SHP77 (cell line): ENCODE measurements at regions not wholly inside any gene's neighbourhood (a gene's known extent, or its start where the extent isn't known, plus 50 kb on each side); places are given as distances from the start of the nearest gene placed in this dataset.
"Not testable (repeated sequence)": the region's sequence is repeated elsewhere in the genome, so short reads cannot be mapped to it uniquely, and the experiment has no call there.

Experiments used
- DNase-seq, 2 experiments: peaks; one replicate each; lab custom pipeline; 2025; lab: John Stamatoyannopoulos, UW

GRCh38 chr4:169894767-169895166, 131.4 kb downstream of the MFAP3L start:
- not testable (repeated sequence) for DNase-seq

- no peak for DNase-seq
Observed at GRCh38 chr4:169885893-169886292, 128.1 kb upstream of the HPF1 start.

- no peak for DNase-seq
Observed at GRCh38 chr4:169881769-169882168, 124.0 kb upstream of the HPF1 start.

DNA sequence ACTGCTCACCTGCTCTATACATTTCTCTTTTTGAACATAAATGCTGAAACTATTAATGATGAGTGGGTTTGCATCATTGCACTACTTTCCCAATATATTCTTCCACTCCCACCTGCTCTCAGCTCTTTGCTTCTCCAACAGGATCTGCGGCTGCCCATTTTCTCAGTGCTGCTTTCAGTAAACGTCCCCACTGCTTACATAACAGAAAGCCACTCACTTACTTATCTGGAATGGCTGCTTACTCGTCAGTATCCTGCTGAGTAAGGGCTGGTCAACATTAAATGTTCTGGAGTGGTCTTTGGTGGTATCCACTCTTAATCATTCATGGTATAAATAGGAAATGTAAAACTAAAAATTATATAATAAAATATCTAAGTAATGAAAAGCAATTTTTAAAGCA, 112.8 kb upstream of the HPF1 start:
- DNase-seq, result no peak

DNA sequence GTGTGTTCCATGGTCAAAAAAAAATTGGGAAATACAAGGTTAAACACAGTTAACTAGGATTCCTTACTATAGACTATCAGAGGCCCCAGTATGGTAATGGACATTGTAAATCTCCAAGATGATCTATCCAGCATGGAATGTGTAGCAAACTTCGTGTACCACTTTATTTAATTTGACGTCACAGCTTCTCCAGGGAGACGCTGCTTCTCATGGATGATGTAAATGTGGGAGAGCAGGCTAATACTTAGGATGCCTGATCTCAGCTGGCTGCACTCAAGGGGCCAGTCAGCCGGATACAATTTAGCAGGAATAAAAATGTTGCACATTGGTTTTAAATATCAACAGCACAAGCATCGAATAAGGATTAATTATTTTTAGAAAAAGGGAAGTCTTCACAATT, 111.7 kb upstream of the HPF1 start:
- DNase-seq, result no peak

DNA sequence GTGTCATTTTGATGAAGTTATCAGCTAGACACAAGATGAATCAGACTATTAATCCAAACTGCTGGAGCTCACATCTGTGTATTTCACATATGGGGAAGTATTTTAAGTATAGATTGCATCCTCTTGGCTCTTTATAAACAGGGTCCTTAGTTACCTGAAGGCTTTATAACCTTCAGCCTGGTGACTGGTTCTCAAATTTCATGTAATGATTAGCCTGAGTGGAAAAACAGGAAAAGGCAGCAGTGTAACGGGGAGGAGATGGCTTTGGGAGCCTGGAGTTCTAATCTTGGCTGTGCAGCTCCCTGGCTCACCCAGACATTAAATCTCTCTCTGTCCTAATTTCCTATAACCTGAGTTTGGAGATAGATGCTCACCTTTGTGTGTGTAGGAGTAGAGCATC, 103.8 kb upstream of the HPF1 start:
- no peak for DNase-seq

DNA sequence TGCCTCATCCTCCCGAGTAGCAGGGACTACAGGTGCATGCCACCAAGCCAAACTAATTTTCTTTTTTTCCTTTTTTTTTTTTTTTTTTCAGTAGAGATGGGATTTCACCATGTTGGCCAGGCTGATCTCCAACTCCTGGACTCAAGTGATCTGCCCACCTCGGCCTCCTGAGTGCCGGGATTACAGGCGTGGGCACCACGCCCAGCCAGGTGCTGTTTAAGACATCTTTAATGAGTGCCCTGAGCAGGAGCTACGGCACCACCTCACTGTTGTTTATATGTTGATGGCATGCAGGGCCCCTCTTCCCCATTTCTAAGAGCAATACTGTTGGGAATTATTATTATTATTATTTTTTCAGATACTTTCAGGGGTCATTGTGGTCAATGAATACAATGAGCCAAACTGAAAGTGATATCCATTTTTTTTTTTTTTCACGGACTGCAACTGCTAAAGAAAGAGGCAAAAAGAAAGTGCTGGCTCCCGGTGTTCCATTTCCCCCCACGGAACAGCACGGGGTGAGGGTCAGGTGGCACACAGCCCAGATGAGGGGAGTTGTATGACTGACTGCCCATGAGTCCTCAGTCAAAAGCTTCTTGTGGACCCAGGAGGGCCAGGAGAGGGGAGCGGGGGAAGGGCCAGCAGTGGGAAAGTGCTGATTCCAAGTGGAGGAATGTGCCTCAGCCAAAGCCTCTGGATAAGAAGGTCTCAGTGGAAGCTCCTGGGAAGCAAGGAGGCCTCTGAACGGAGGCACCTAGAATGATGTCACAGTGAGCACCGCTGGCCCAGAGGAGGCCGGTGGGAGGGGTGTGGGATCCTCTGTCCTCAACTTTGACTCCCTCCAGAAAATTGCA, 101.8 kb upstream of the HPF1 start:
- DNase-seq, result no peak

GRCh38 chr4:169854090-169854489, 96.3 kb upstream of the HPF1 start:
- DNase-seq, result no peak

GRCh38 chr4:169852481-169852880, 94.7 kb upstream of the HPF1 start:
- no peak for DNase-seq

- no peak for DNase-seq
Observed at GRCh38 chr4:169851750-169852149, 94.0 kb upstream of the HPF1 start.

GRCh38 chr4:169849456-169849855, 91.7 kb upstream of the HPF1 start:
- no peak for DNase-seq

DNA sequence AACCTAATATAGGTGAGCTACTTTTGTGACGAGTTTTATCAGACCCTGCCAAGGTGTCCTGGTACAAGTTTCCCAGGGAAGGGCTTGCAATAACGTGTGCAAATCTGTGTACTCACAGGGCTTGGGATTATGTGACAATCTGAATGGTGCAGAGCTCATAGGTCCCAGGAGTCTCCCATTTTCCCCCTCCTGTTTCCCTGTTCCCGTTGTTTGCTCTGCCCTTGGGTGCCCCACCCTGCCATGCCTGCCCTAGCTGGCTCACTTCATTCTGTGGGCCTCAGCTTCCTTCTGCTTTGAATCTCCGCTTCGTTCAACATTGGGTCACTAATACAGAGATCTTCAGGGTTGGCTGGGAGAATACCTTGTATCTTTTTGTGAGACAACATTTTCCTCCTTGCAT, 90.3 kb upstream of the HPF1 start:
- DNase-seq, result no peak

DNA sequence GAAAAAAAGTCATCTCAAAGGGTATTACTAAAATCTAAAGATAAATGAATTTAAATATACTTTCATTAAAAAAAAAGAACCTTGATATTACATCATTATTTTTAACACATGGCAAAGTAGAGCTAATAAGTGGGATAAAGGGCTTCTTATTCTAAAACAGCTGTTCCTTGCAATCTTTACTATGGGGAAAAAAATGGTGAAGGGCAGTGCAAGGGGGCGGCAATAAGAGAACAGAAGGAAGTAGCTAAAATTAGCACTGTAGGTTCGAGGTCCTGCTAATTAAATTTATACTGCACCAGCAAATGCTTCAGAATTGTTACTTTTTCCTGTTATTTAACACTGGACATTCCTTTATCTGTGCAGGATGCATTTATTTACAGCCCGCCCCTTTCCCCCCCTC, 89.4 kb upstream of the HPF1 start:
- no peak for DNase-seq

GRCh38 chr4:169846396-169846795, 88.7 kb upstream of the HPF1 start:
- DNase-seq, result no peak

DNA sequence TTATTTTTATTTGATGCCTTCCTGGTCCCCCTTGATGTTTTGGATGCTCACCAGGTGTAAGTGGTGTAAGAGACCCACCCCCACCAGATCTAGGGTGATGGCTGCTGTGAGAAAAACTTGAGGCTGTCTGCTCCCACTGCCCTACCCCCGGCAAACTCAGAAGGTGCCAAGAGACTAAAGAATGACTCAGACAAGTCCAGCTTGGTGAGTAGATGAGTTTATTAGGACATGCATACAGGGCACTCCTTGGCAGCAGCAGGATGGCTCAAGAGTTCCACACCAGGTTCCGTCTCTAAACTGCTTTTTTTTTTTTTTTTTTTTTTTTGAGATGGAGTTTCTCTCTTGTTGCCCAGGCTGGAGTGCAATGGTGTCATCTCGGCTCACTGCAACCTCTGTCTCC, 84.0 kb upstream of the HPF1 start:
- DNase-seq, result no peak

GRCh38 chr4:169840554-169840953, 82.8 kb upstream of the HPF1 start:
- DNase-seq, result no peak

DNA sequence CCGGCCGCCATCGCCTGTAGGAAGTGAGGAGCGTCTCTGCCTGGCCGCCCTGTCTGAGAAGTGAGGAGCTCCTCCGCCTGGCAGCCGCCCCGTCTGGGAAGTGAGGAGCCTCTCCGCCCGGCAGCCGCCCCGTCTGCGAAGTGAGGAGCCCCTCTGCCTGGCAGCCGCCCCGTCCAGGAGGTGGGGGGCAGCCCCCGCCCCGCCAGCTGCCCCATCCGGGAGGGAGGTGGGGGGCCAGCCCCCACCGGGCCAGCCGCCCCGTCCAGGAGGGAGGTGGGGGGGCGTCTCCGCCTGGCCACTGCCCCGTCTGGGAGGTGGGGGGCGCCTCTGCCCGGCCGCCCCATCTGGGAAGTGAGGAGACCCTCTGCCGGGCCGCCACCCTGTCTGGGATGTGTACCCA, 70.6 kb upstream of the HPF1 start:
- not testable (repeated sequence) for DNase-seq

- no peak for DNase-seq
Observed at GRCh38 chr4:169826634-169827187, 69.0 kb upstream of the HPF1 start.

DNA sequence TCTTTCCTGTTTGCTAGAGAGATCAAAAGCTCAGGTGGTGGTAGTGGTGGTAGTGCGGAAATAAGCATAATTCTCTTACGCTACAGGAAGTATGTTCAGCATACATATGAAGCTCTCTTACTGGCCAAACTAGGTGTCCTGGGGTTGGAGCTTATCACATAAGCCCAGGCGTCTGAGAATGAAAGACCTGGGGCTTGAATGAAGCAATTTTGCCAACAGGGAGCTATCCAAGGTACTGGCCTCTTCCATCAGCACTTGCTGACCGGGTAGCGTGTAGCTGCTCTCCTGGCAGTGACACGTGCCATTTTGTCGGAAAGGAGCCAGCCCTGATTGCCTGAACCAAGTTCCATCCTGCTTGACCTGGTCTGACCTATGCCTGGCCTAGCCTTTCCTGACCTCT, 65.9 kb upstream of the HPF1 start:
- no peak for DNase-seq

DNA sequence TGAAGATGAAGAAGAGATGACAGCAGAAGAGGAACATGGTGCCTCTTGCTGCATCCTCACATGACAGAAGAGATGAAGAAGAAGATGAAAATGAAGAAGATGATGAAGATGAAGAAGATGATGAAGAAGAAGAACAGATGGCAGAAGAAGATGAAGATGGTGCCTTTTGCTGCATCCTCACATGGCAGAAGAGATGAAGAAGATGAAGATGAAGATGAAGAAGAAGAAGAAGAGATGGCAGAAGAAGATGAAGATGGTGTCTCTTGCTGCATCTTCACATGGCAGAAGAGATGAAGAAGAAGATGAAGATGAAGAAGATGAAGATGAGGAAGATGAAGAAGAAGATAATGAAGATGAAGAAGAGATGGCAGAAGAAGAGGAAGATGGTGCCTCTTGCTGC, 63.7 kb upstream of the HPF1 start:
- DNase-seq, result no peak

- DNase-seq, result no peak
Observed at GRCh38 chr4:169818063-169818679, 60.4 kb upstream of the HPF1 start.

- no peak for DNase-seq
Observed at GRCh38 chr4:169815606-169816005, 57.9 kb upstream of the HPF1 start.

GRCh38 chr4:169811476-169811875, 53.7 kb upstream of the HPF1 start:
- DNase-seq, result no peak
